ENCODE measurements at regions not wholly inside any gene's neighbourhood (a gene's known extent, or its start where the extent isn't known, plus 50 kb on each side); places are given as distances from the start of the nearest gene placed in this dataset.

- Mint-ChIP-seq H3K27me3 (ENCODE audit: low read depth) (no peaks in the 10 kb centered on the region), H3K9me3 (peaks cover 14% of the 10 kb centered on the region), H3K36me3 (no peaks in the 10 kb centered on the region), H3K4me1 (no peaks in the 10 kb centered on the region), H3K27ac (no peak overlapping the region), H3K4me3 (no peak overlapping the region)
- DNase-seq (ENCODE audit: low spot score) = no peak
- TF ChIP-seq PRDM15 (CRISPR knock-in tag; IDR thresholded peaks at IDR 0.05) = no peak
- TF ChIP-seq ZMAT4 (CRISPR knock-in tag; IDR thresholded peaks at IDR 0.05) = no peak
- no peak for TF ChIP-seq AFF4 (CRISPR knock-in tag; IDR thresholded peaks at IDR 0.05; ENCODE audit: borderline replicate concordance)
- no peak for TF ChIP-seq ATF2 (CRISPR knock-in tag; IDR thresholded peaks at IDR 0.05; ENCODE audit: borderline replicate concordance, low read depth)
- CTCF ChIA-PET = no interaction called here
- ATAC-seq = no peak
- POLR2A ChIA-PET = no interaction called here
Observed at GRCh38 chr13:89726690-89727435, 1620.6 kb upstream of the MIR17HG start.

- ATAC-seq (no peak), DNase-seq (ENCODE audit: low spot score) (no peak)
- ChIA-PET CTCF (no interaction called here), POLR2A (no interaction called here)
- TF ChIP-seq JAZF1 (CRISPR knock-in tag; IDR thresholded peaks at IDR 0.05) (no peak), NR3C1 (CRISPR knock-in tag; conservative IDR thresholded peaks at IDR 0.05; ENCODE audit: low read depth) (no peak)
- Mint-ChIP-seq H3K9me3 (no peaks in the 10 kb centered on the region; the same call in 1 of the 2 replicates), H3K27ac (no peak overlapping the region), H3K27me3 (ENCODE audit: low read depth) (no peaks in the 10 kb centered on the region), H3K4me1 (peaks cover 13% of the 10 kb centered on the region), H3K4me3 (no peak overlapping the region), H3K36me3 (no peaks in the 10 kb centered on the region)
Observed at GRCh38 chr13:89733829-89734228, 1613.7 kb upstream of the MIR17HG start.

- ChIA-PET POLR2A (no interaction called here), CTCF (no interaction called here)
- no peak for DNase-seq (ENCODE audit: low spot score)
- H3K9me3 Mint-ChIP-seq = no peaks in the 10 kb centered on the region
- H3K4me3 Mint-ChIP-seq = no peak overlapping the region
- peaks cover 13% of the 10 kb centered on the region for H3K4me1 Mint-ChIP-seq
- H3K27me3 Mint-ChIP-seq (ENCODE audit: low read depth) = no peaks in the 10 kb centered on the region
- H3K36me3 Mint-ChIP-seq = no peaks in the 10 kb centered on the region
- TF ChIP-seq ZNF232 (CRISPR knock-in tag; IDR thresholded peaks at IDR 0.05) = no peak
- no peak for TF ChIP-seq HMGXB4 (CRISPR knock-in tag; IDR thresholded peaks at IDR 0.05)
- no peak for ATAC-seq
- H3K27ac Mint-ChIP-seq = no peak overlapping the region
Observed at GRCh38 chr13:89737051-89737450, 1610.4 kb upstream of the MIR17HG start.
